ENCODE measurements at regions not wholly inside any gene's neighbourhood (a gene's known extent, or its start where the extent isn't known, plus 50 kb on each side); places are given as distances from the start of the nearest gene placed in this dataset.
A peak's percentile ranks its signal among the peaks of the same experiment; 100 is the strongest.
"Not testable (repeated sequence)": the region's sequence is repeated elsewhere in the genome, so short reads cannot be mapped to it uniquely, and the experiment has no call there.

DNA sequence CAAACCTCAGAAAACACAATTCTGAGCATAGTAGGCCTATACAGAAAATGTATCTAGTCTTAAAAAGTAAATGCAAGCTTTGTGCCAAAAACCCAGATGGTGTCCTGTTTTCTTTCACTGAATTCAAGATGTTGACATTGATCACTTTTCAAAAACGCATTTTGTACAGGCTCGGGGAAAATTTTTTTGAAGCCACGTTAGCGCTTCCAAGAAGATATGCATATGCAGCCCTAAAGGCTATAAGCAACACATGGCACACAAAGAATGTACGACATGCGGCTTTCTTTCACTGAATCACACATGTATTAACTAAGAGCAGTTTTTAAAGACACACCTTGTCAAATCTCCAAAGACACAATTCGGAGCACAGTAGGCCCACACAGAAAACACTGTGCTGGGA lies 115.4 kb downstream of the MRPL57 start:
- Histone ChIP-seq H3K36me3 (ENCODE audit: insufficient read depth, low read length) (no peaks in the 10 kb centered on the region), H3K4me1 (ENCODE audit: insufficient read depth, low read length) (no peaks in the 10 kb centered on the region), H3K9me3 (ENCODE audit: control insufficient read depth, insufficient read depth, low read length) (no peaks in the 10 kb centered on the region), H3K9ac (ENCODE audit: low read depth, low read length) (no peak overlapping the region)

DNA sequence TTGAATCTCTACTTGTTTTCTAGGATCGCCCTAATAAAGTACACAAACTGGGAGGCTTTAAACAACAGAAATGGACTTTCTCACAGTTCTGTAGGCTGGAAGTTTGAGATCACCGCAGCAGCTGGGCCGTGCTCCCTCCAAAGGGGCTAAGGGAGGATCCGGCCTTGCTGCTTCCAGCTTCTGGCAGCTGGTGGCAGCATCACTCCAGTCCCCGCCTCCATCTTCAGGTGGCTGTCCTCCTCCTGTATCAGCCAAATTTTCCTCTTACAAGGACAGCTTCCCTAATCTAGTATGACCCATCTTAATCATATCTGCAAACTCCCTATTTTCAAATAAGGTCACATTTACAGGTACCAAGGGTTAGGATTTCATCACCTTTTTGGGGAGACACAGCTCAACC lies 120.5 kb downstream of the MRPL57 start:
- H3K4me1 ChIP-seq (ENCODE audit: insufficient read depth, low read length); H3K9me3 ChIP-seq (ENCODE audit: control insufficient read depth, insufficient read depth, low read length): not testable (repeated sequence)

GRCh38 chr13:21297447-21297846 lies 121.0 kb downstream of the MRPL57 start:
- no peaks in the 10 kb centered on the region for H3K9me3 ChIP-seq (ENCODE audit: control insufficient read depth, insufficient read depth, low read length)
- H3K36me3 ChIP-seq (ENCODE audit: insufficient read depth, low read length) = no peaks in the 10 kb centered on the region
- H3K4me1 ChIP-seq (ENCODE audit: insufficient read depth, low read length) = 0 out of 2 replicates have a peak, but pooled peaks cover 7% of the 10 kb centered on the region
- peak overlapping the region; percentile 79; the same call in 1 of the 2 replicates for H3K9ac ChIP-seq (ENCODE audit: low read depth, low read length)

More for the DNA sequence above, 120.5 kb downstream of the MRPL57 start:
- not testable (repeated sequence) for H3K9ac ChIP-seq (ENCODE audit: low read depth, low read length); H3K36me3 ChIP-seq (ENCODE audit: insufficient read depth, low read length)

DNA sequence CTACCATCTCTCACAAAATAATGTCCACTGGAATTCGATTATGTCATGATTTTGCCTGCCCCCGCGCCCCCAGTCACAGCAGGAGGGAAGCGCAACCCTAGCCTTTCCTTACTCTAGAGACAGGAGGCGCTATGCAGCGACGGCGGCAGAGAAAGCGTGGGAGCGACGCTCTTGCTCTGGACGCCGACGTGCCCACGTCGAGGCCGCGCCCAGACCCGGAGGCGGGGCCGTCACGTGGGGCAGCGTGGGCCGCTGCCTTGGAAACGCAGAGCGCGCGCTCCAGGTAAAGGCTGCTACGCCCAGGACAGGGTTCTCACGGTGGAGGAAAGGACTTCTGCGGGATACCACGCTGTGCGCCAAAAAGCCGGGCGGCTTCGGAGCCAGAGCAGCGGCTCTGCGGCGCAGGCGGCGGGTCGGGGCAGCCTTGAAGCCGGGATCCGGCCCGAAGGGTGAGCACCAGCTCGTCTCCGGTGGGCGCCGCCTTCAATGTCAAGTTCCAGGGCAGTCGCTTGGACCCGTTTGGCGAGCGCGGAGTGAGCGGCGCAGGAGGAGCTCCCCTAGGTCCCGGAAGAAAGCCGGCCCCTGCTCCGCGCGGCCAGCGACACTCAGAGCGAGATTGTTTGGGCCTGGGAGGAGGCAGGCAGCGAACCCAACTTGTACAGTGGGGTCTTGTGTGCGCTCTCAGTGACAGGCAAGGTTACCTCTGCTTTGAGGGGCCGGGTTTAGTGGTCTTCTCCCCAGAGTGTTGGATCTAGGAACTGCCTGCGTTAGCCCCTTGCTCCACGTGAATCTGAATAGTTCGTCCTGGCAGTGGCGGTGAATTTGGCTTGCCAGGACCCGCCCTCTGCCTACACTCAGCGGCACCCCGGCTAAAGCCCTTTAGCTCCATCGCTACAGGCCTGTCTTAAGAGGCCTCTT lies 121.7 kb downstream of the MRPL57 start:
- 0 out of 2 replicates have a peak, but pooled peaks cover 7% of the 10 kb centered on the region for H3K4me1 ChIP-seq (ENCODE audit: insufficient read depth, low read length)

GRCh38 chr13:21304256-21304655 lies 127.8 kb downstream of the MRPL57 start:
- no peaks in the 10 kb centered on the region for H3K9me3 ChIP-seq (ENCODE audit: control insufficient read depth, insufficient read depth, low read length)
- H3K4me1 ChIP-seq (ENCODE audit: insufficient read depth, low read length) = 0 out of 2 replicates have a peak, but pooled peaks cover 4% of the 10 kb centered on the region
- H3K9ac ChIP-seq (ENCODE audit: low read depth, low read length) = no peak overlapping the region
- no peaks in the 10 kb centered on the region; the same call in 1 of the 2 replicates for H3K36me3 ChIP-seq (ENCODE audit: insufficient read depth, low read length)

More for the DNA sequence above, 121.7 kb downstream of the MRPL57 start:
- Histone ChIP-seq H3K36me3 (ENCODE audit: insufficient read depth, low read length) (no peaks in the 10 kb centered on the region), H3K9me3 (ENCODE audit: control insufficient read depth, insufficient read depth, low read length) (no peaks in the 10 kb centered on the region), H3K9ac (ENCODE audit: low read depth, low read length) (peak overlapping the region; percentile 79)

- H3K36me3 ChIP-seq (ENCODE audit: insufficient read depth, low read length); H3K9ac ChIP-seq (ENCODE audit: low read depth, low read length); H3K9me3 ChIP-seq (ENCODE audit: control insufficient read depth, insufficient read depth, low read length); H3K4me1 ChIP-seq (ENCODE audit: insufficient read depth, low read length): not testable (repeated sequence)
Observed at GRCh38 chr13:21306300-21307073, 130.0 kb downstream of the MRPL57 start.

GRCh38 chr13:21307158-21307557 lies 130.7 kb downstream of the MRPL57 start:
- not testable (repeated sequence) for H3K9ac ChIP-seq (ENCODE audit: low read depth, low read length); H3K4me1 ChIP-seq (ENCODE audit: insufficient read depth, low read length); H3K36me3 ChIP-seq (ENCODE audit: insufficient read depth, low read length); H3K9me3 ChIP-seq (ENCODE audit: control insufficient read depth, insufficient read depth, low read length)

DNA sequence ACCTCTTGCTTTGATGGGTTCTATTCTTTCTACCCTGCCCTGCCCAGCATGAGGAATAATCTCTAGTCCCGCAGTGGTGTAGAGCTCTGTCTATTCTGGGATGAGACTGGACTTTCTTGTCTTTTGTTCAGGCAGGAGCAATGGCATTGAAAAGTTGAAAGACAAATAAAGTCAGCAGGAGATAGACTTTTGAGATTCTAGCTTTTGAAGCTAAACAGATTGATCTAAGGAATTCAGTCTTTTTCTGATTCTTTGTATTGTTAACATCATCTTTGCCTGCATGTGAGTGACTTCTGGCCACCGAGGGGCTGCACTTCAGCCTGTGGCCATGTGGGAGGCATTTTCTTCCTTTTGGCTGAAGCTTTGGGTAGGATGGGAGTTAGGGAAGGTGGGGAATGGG lies 132.4 kb downstream of the MRPL57 start:
- Histone ChIP-seq H3K9me3 (ENCODE audit: control insufficient read depth, insufficient read depth, low read length) (no peaks in the 10 kb centered on the region), H3K36me3 (ENCODE audit: insufficient read depth, low read length) (no peaks in the 10 kb centered on the region; the same call in 1 of the 2 replicates), H3K4me1 (ENCODE audit: insufficient read depth, low read length) (no peaks in the 10 kb centered on the region)

GRCh38 chr13:21309542-21310172 lies 133.2 kb downstream of the MRPL57 start:
- Histone ChIP-seq H3K36me3 (ENCODE audit: insufficient read depth, low read length) (no peaks in the 10 kb centered on the region; the same call in 1 of the 2 replicates), H3K9me3 (ENCODE audit: control insufficient read depth, insufficient read depth, low read length) (no peaks in the 10 kb centered on the region), H3K4me1 (ENCODE audit: insufficient read depth, low read length) (no peaks in the 10 kb centered on the region), H3K9ac (ENCODE audit: low read depth, low read length) (no peak overlapping the region)

More for the DNA sequence above, 132.4 kb downstream of the MRPL57 start:
- no peak overlapping the region for H3K9ac ChIP-seq (ENCODE audit: low read depth, low read length)

DNA sequence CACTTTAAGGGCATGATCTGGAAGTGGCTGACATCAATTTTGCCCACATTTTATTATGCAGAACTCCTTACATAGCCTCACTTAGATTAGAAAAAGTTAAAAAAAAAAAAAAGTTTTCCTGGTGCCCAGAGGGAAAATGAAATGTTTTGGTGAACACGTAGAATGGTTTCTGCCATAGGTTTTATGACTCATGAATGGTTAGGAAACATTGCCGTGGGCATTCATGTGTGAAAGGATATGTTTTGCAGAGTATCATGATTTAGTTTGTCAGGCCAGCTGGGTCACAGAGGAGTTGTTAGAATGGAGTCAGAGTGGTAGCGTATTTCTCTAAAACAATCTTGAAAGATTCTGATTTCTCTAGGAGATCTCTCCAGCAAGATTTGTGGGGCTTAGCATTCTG lies 133.8 kb downstream of the MRPL57 start:
- Histone ChIP-seq H3K4me1 (ENCODE audit: insufficient read depth, low read length) (no peaks in the 10 kb centered on the region), H3K36me3 (ENCODE audit: insufficient read depth, low read length) (no peaks in the 10 kb centered on the region; the same call in 1 of the 2 replicates), H3K9ac (ENCODE audit: low read depth, low read length) (no peak overlapping the region), H3K9me3 (ENCODE audit: control insufficient read depth, insufficient read depth, low read length) (no peaks in the 10 kb centered on the region)

DNA sequence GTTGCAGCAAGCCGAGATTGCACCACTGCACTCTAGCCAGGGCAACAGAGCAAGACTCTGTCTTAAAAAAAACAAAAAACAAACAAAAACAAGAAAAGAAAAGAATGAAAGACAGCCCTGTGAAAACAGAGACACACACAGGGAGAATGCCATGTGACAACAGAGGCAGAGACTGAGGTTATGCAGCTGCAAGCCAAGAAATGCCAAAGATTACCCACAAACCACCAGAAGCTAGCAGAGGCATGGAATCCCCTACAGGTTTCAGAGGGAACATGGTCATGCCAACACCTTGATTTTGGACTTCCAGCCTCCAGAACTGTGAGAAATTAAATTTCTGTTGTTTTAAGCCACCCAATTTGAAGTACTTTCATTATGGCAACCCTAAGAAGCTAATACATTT lies 138.5 kb downstream of the MRPL57 start:
- not testable (repeated sequence) for H3K9ac ChIP-seq (ENCODE audit: low read depth, low read length); H3K4me1 ChIP-seq (ENCODE audit: insufficient read depth, low read length); H3K9me3 ChIP-seq (ENCODE audit: control insufficient read depth, insufficient read depth, low read length); H3K36me3 ChIP-seq (ENCODE audit: insufficient read depth, low read length)

- no peaks in the 10 kb centered on the region for H3K9me3 ChIP-seq (ENCODE audit: control insufficient read depth, insufficient read depth, low read length)
- no peaks in the 10 kb centered on the region for H3K36me3 ChIP-seq (ENCODE audit: insufficient read depth, low read length)
- H3K9ac ChIP-seq (ENCODE audit: low read depth, low read length) = no peak overlapping the region
- no peaks in the 10 kb centered on the region for H3K4me1 ChIP-seq (ENCODE audit: insufficient read depth, low read length)
Observed at GRCh38 chr13:21316376-21316775, 139.9 kb downstream of the MRPL57 start.

DNA sequence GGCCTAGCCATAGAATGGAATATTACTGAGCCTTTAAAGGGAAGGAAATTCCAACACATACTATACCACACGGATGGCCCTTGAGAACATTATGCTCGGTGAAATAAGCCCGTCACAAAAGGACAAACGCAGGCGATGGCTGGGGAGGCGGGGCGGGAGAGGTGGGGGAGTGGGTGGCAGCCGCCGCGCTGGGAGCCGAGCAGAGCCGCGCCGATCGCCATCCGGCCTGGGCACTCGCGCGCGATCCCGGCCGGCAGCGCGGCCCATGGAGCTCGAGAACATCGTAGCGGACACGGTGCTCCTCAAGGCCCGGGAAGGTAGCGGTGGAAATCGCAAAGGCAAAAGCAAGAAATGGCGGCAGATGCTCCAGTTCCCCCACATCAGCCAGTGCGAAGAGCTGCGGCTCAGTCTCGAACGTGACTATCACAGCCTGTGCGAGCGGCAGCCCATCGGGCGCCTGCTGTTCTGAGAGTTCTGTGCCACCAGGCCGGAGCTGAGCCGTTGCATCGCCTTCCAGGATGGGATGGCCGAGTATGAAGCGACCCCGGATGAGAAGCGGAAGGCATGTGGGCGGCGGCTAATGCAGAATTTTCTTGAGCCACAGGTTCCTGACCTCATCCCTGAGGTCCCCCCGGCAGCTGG lies 140.1 kb downstream of the ZDHHC20 start:
- Histone ChIP-seq H3K36me3 (ENCODE audit: insufficient read depth, low read length) (no peaks in the 10 kb centered on the region), H3K9me3 (ENCODE audit: control insufficient read depth, insufficient read depth, low read length) (no peaks in the 10 kb centered on the region), H3K9ac (ENCODE audit: low read depth, low read length) (no peak overlapping the region), H3K4me1 (ENCODE audit: insufficient read depth, low read length) (no peaks in the 10 kb centered on the region)
